Kidney epithelial cell (primary cell): ENCODE measurements at regions not wholly inside any gene's neighbourhood (a gene's known extent, or its start where the extent isn't known, plus 50 kb on each side); places are given as distances from the start of the nearest gene placed in this dataset.
A peak's percentile ranks its signal among the peaks of the same experiment; 100 is the strongest.

Experiments used
- DNase-seq: peaks from one replicate; pipeline ENCODE4 v3.0.0-alpha.2; 2010; ENCODE audit warnings: low read depth
- H3K27me3 ChIP-seq: 2 replicates; pipeline ENCODE4 v1.6.0; 2011; ENCODE audit warnings: low read length; ENCODE audit not compliant: control insufficient read depth, insufficient read depth
- H3K36me3 ChIP-seq: 2 replicates; pipeline ENCODE4 v1.5.1; 2011; ENCODE audit warnings: low read length; ENCODE audit not compliant: control insufficient read depth, insufficient read depth
- H3K4me3 ChIP-seq: 2 replicates; pipeline ENCODE4 v1.5.1; 2011; ENCODE audit warnings: low read depth, mild to moderate bottlenecking, control low read depth, low read length
- TF ChIP-seq, protein P1 (sequence below): IDR thresholded peaks from 2 replicates; pipeline ENCODE4 v1.5.1; 2011; ENCODE audit warnings: mild to moderate bottlenecking, moderate library complexity, low read length, control low read depth, inconsistent platforms; ENCODE audit not compliant: insufficient read depth, poor library complexity, severe bottlenecking

DNA sequence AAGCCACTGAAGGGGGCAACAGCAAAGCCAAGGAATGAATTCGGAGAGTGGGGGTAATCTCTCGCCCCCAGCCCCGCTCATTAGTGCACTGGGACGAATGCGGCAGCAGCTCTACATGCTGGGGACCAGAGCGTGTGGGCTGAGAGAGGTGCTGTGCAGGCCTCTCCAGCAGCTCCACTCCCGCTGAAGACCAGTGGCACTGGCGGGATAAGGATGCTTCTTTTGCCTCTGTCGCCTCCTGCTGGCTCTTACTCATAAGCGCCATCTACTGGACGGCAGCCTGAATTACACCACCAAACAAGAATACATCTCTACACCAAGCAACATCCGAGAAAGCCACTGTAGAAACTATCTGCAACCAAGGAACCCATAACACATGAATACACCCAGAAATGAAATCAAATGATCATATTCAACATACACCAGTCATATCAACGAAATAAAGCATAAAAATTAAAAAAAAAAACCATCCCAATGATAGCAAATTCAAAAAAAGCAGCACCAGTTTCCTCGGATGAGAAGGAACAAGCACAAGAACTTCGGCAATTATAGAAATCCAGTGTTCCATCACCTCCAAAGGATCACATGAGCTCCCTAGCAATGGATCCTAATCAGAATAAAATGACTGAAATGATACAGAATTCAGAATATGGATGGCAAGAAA is 79.0 kb upstream of the TMEM168 start:
- Histone ChIP-seq H3K4me3 (no peak overlapping the region), H3K27me3 (no peaks in the 10 kb centered on the region), H3K36me3 (no peaks in the 10 kb centered on the region)
- TF ChIP-seq, protein P1, sequence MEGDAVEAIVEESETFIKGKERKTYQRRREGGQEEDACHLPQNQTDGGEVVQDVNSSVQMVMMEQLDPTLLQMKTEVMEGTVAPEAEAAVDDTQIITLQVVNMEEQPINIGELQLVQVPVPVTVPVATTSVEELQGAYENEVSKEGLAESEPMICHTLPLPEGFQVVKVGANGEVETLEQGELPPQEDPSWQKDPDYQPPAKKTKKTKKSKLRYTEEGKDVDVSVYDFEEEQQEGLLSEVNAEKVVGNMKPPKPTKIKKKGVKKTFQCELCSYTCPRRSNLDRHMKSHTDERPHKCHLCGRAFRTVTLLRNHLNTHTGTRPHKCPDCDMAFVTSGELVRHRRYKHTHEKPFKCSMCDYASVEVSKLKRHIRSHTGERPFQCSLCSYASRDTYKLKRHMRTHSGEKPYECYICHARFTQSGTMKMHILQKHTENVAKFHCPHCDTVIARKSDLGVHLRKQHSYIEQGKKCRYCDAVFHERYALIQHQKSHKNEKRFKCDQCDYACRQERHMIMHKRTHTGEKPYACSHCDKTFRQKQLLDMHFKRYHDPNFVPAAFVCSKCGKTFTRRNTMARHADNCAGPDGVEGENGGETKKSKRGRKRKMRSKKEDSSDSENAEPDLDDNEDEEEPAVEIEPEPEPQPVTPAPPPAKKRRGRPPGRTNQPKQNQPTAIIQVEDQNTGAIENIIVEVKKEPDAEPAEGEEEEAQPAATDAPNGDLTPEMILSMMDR, result peak; percentile 86
- DNase-seq, result no peak

DNA sequence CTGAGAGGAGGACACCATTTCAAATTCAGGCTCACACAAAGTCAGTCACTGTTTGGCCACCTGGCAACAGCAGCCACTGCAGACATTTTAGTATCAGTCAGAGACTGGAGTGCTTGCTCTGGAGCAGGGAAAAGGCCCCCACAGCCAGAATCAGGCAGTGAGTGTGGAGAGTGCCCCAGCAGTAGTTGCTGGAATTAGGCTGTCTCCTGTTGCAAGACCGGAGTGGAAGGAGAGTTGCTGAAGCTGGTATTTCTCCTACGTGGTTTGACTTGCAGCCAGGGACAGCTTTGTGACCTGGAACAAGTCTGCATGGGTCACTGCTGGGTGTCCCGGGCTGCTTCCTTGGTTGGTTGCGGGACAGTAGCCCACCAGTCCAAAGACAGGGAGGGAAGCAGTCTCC is 78.4 kb upstream of the TMEM168 start:
- TF ChIP-seq, protein P1, result no peak
- DNase-seq, result no peak
- Histone ChIP-seq H3K36me3 (no peaks in the 10 kb centered on the region), H3K4me3 (no peak overlapping the region), H3K27me3 (no peaks in the 10 kb centered on the region)

DNA sequence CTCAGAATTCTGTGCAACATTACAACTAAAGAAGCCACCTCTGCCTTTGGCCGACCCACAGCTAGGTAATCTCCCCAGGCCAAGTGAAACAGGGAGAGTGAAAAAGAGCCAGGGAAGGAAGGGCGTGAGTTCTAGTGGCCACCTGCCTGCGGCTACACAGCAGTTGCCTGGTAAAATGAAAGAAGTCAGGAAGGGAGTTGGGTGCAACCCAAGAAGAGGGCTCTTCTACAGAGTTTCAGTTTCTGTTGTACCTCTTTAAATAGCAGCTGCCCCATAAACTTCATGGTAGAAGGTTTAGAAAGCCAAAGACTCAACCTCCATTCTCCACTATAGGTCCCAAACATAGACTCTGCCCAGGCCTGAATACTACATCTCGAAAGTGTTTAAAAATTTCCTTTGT is 76.2 kb upstream of the TMEM168 start:
- H3K4me3 ChIP-seq, result no peak overlapping the region
- DNase-seq, result no peak
- H3K27me3 ChIP-seq, result no peaks in the 10 kb centered on the region
- no peaks in the 10 kb centered on the region for H3K36me3 ChIP-seq
- TF ChIP-seq, protein P1, result no peak

DNA sequence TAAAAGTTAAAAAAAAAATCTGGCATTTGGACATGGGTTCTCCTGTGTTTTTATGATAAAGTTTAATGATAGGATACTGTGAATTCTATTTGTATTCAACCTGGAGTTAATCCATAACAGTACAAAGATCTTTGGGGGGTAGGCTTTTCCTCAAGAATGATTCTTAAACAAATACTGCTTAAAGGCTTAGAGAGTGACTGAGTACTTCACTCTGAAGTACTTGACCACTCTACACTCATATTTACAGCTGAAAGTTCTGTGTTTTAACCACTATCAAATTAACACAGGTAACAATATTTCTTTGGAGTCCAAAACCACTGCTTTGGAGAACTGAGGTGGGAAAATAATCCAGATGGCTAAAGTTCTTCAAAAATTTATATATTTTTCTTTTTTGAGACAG is 74.2 kb upstream of the TMEM168 start:
- DNase-seq, result no peak
- Histone ChIP-seq H3K36me3 (no peaks in the 10 kb centered on the region), H3K27me3 (no peaks in the 10 kb centered on the region), H3K4me3 (no peak overlapping the region)
- TF ChIP-seq, protein P1, result no peak

DNA sequence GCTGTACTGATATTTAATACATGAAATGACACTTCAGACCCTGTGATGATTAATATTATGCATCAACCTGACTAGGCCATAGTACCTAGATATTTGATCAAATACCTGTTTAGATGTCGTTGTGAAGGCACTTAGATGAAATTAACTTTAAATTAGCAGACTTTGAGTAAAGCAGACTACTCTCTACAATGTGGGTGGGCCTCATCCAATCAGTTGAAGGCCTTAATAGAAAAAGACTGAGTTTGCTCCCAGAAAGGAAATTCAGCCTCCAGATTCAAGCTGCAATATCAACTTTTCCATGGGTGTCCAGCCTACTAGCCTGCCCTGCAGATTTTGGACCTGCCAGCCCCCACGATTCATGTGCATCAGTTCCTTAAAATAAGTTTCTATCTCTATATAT is 68.6 kb upstream of the TMEM168 start:
- TF ChIP-seq, protein P1, result no peak
- DNase-seq, result no peak
- Histone ChIP-seq H3K36me3 (no peaks in the 10 kb centered on the region), H3K27me3 (no peaks in the 10 kb centered on the region), H3K4me3 (no peak overlapping the region)

DNA sequence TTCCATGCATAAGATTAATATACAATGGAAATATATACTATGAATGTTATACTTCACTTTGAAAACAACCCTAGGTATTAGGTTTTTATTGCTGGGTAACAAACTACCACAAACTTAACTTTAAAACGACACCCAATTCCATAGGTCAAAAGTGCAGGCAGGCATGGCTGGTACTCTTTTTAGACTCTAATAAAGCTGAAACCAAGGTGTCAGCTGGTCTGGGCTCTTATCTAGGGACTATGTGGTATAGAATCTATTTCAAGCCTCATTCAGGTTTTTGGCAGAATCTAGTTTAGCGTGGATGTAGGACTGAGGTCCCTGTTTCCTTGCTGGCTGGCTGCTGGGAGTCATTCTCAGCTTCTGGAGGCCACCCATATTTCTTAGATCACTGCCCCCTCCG is 65.0 kb upstream of the TMEM168 start:
- Histone ChIP-seq H3K4me3 (no peak overlapping the region), H3K36me3 (no peaks in the 10 kb centered on the region), H3K27me3 (no peaks in the 10 kb centered on the region)
- TF ChIP-seq, protein P1, result no peak
- no peak for DNase-seq
